ENCODE measurements at regions not wholly inside any gene's neighbourhood (a gene's known extent, or its start where the extent isn't known, plus 50 kb on each side); places are given as distances from the start of the nearest gene placed in this dataset.

- peak; percentile 86 for DNase-seq (ENCODE audit: low read depth)
Observed at GRCh38 chr2:129318581-129319421, 660.7 kb upstream of the RAB6C start.

DNA sequence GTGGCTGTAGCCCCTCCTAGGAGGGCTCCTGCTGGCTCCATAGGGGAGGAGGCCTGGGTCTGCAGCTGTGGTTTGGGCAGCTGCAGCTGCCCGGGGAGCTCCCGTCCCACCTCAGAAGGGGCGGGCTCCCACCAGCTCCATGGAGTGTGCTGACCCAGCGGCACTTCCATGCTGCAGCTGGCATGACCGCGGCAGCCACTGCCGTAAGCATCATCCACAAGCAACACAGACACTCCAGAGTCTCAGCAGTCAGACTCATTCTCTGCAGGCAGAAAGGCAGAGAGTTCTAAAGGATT is 660.1 kb upstream of the RAB6C start:
- in situ Hi-C loops (cut with HindIII; ENCODE audit: low pct_unique_long_range_greater_than_20kb, low sequenced_read_pairs), result no loop called here
- DNase-seq (ENCODE audit: low read depth), result no peak

More at GRCh38 chr2:129318581-129319421, 660.7 kb upstream of the RAB6C start:
- in situ Hi-C loops (cut with HindIII; ENCODE audit: low pct_unique_long_range_greater_than_20kb, low sequenced_read_pairs), result no loop called here

DNA sequence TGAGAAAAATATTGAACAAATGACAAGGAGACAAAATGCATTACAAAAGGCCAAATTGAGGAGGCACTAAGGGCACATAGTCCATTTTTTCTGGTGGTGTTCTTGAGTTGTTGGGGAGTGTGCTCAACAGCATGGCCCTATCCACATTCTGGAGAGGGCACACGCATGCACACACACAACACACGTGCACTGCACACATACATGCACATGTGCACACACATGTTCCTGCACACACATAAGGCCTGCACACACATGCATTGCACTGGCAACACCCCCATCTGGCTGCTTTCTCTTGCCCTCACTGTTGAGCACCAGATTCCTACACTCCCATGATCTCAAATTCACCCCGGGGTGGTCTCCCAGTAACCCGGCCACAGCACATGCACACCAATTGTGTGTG is 659.2 kb upstream of the RAB6C start:
- DNase-seq (ENCODE audit: low read depth), result no peak
- in situ Hi-C loops (cut with HindIII; ENCODE audit: low pct_unique_long_range_greater_than_20kb, low sequenced_read_pairs), result no loop called here

DNA sequence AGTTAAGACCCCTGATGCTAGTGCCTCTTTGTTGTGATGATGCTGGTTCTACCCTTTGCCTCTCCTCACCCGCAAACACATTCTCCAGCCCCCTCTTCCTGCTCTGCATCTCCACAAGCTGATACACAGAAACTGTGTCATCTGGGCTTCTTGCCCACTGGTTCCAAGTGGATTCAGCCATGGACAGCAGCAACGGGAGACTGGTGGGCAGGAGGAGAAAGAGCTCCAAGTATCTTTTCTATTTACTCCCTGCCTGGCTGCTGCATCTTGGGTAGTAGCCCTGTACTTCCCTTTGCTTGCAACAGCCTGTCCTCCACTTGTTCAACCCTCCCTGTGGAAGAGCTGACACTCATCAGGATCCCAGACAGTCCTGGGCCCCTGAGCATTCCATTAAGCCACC is 655.1 kb upstream of the RAB6C start:
- in situ Hi-C loops (cut with HindIII; ENCODE audit: low pct_unique_long_range_greater_than_20kb, low sequenced_read_pairs), result no loop called here
- DNase-seq (ENCODE audit: low read depth), result no peak

DNA sequence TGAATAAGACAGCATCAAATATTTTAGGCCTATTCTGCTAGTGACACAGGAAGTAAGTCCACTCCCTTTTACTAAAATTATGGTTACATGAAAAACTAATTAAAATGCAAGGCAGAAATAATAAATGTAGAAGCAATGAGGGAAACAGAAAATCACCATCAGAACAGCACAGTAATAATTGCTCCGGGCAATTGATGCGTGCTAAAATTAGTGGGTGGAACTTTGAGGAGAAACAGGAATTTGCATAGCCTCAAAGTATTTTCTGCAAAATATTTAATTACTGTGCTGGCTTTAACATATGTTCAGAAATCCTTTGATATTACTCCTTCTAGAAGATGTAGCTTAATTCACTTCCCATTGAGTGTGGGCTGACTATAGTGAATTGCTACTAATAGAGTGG is 654.3 kb upstream of the RAB6C start:
- DNase-seq (ENCODE audit: low read depth), result no peak
- in situ Hi-C loops (cut with HindIII; ENCODE audit: low pct_unique_long_range_greater_than_20kb, low sequenced_read_pairs), result no loop called here

GRCh38 chr2:129329574-129329973 is 649.9 kb upstream of the RAB6C start:
- in situ Hi-C loops (cut with HindIII; ENCODE audit: low pct_unique_long_range_greater_than_20kb, low sequenced_read_pairs), result no loop called here
- DNase-seq (ENCODE audit: low read depth), result peak; percentile 1

DNA sequence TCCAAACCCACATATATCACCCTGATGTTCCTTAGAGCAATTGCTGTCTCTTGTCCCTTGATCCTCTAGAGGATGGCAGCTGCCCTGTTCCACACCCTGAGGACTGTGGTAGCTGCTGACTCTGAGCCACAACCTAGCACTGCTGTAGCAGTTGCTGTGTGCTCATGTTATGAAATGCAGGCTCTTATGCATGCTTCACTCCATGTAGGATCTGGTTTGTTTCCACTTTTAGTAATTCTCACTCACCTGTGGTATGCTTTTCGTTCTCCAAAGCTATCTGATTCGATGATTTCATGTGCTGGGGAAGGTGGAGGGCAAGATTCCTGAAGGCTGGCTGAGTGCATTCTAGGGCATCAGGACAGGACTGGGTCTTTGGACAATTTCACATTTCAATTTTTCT is 649.0 kb upstream of the RAB6C start:
- in situ Hi-C loops (cut with HindIII; ENCODE audit: low pct_unique_long_range_greater_than_20kb, low sequenced_read_pairs), result no loop called here
- no peak for DNase-seq (ENCODE audit: low read depth)

DNA sequence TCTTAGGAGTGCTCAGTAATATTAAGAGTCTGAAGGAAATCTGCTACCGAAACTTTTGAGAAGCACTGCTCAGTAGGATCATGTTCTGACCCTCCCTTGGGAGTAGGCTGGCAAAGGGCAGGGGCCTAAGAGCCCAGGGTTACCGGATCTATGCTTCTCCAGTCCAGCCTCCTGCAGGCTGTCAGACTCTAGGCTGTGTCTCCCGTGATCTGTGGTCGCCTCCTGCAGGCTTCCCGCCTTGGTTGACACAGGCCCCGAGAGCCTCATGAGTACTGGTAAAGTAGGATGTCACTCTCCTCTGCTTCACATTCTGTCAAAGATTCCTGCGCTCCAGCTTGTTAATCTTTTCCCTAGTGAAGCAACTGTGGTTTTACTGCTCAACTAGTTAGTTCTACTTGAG is 647.8 kb upstream of the RAB6C start:
- in situ Hi-C loops (cut with HindIII; ENCODE audit: low pct_unique_long_range_greater_than_20kb, low sequenced_read_pairs), result no loop called here
- no peak for DNase-seq (ENCODE audit: low read depth)

DNA sequence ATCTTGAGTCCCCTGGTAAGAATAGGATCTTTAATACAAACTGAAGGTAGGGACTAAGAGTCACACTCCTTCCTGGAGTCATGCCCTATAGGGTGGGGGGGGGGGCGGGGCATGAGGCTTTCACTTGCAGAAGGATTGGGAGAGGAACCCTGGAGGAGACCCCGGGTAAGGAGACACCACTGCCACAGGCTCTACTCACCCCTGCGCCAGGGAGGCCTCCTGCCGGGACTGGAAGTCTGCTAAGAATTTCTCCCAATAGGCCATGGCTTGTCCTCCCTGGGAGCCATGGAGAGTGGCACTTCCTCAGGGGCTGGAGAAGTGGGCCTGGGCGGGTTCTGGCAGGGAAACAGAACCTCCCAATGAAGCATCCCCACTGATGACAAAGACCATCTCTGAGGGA is 645.3 kb upstream of the RAB6C start:
- DNase-seq (ENCODE audit: low read depth), result no peak
- in situ Hi-C loops (cut with HindIII; ENCODE audit: low pct_unique_long_range_greater_than_20kb, low sequenced_read_pairs), result no loop called here

GRCh38 chr2:129334696-129335410 is 644.6 kb upstream of the RAB6C start:
- in situ Hi-C loops (cut with HindIII; ENCODE audit: low pct_unique_long_range_greater_than_20kb, low sequenced_read_pairs), result no loop called here
- DNase-seq (ENCODE audit: low read depth), result no peak

DNA sequence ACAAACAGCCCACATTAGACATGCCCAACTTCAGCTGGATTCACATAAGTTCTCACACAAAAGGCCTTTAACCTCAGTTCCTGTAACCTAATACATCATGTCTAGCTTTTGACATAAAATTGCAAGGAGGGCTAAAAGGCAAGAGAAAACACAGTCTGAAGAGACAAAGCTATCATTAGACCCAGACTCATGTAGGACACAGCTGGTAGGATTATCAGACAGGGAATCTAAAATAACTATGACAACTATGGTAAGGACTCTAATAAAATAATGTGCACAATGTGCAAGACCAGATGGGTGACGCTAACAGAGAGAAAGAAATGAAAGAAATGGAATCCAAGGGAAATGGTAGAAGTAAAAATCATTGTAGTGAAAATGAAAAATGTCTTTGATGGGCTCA is 643.2 kb upstream of the RAB6C start:
- no peak for DNase-seq (ENCODE audit: low read depth)
- in situ Hi-C loops (cut with HindIII; ENCODE audit: low pct_unique_long_range_greater_than_20kb, low sequenced_read_pairs), result no loop called here

GRCh38 chr2:129337076-129337475 is 642.4 kb upstream of the RAB6C start:
- DNase-seq (ENCODE audit: low read depth), result no peak

DNA sequence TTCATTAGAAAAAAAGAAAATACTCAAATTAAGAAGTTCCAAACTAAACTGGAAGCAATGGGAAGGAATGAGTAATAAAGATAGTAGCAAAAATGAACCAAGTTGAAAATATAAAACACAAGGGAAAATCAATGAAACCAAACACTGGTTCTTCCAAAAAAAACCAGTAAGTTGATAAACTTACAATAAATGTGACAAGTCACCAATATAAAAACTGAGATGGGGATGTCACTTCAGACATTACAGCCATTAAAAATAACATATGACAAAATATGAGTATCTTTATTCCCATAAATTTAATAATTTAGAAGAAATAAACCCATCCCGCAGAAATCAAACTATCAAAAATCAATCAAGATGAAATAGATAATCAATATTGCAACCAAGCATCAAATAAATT is 633.9 kb upstream of the RAB6C start:
- DNase-seq (ENCODE audit: low read depth), result no peak
- in situ Hi-C loops (cut with HindIII; ENCODE audit: low pct_unique_long_range_greater_than_20kb, low sequenced_read_pairs), result no loop called here

More at GRCh38 chr2:129337076-129337475, 642.4 kb upstream of the RAB6C start:
- in situ Hi-C loops (cut with HindIII; ENCODE audit: low pct_unique_long_range_greater_than_20kb, low sequenced_read_pairs), result no loop called here

DNA sequence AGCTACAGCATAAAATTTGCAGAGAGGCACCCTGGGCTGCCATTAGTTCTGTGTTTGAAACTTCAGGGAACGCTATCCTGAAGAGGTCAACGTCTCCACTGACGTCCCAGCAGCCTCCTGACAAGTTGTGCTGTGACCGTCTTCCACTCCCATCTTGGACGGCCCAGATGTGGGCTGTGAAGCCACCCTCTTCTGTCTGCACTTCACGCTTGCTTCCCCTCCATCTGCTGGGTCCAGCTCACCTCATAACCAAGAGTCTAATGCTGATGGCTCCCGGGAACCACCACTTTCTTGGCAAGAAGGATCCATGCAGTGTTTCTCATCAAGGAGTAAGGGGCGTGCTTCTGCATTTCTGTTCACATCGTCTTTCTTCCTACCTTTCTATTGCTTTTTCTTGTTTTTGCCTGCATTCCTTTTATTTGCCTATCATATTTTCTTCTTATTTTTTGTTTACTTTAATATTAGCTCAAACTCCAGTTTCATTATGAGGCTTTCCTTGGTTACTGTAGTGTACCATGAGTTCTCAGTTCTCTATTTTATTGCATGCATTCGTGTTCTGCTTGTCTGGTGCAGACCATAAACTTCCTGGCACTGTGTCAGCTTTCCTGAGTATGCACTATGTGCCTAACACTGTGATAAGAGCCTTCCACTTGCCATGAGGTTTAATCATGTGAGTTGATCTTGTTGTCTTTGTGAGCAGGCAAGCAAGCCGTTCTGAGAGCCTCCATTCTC is 631.8 kb upstream of the RAB6C start:
- no peak for DNase-seq (ENCODE audit: low read depth)
- in situ Hi-C loops (cut with HindIII; ENCODE audit: low pct_unique_long_range_greater_than_20kb, low sequenced_read_pairs), result no loop called here

- DNase-seq (ENCODE audit: low read depth), result no peak
- in situ Hi-C loops (cut with HindIII; ENCODE audit: low pct_unique_long_range_greater_than_20kb, low sequenced_read_pairs), result no loop called here
Observed at GRCh38 chr2:129354631-129355030, 624.8 kb upstream of the RAB6C start.

- in situ Hi-C loops (cut with HindIII; ENCODE audit: low pct_unique_long_range_greater_than_20kb, low sequenced_read_pairs), result no loop called here
- no peak for DNase-seq (ENCODE audit: low read depth)
Observed at GRCh38 chr2:129361688-129362087, 617.8 kb upstream of the RAB6C start.

DNA sequence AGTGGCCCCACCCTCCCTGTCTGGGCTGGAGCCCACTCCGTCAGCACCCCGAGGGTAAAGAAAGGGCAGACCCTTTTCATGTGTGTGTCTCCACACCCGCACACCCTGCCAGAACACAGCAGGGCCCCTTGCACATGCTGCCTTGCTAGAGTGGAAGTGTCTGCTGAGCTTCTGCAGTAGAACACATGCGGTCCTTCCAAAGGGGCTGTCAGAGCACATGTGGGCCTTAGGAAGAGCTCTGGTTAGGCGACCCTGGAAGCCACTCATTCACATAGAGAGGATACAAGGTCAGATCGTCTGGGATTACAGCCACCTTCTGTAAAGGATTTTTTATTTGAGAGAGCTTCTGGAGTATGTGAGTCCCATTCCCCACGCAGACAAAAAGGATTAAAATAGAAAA is 613.2 kb upstream of the RAB6C start:
- in situ Hi-C loops (cut with HindIII; ENCODE audit: low pct_unique_long_range_greater_than_20kb, low sequenced_read_pairs), result no loop called here
- DNase-seq (ENCODE audit: low read depth), result no peak

GRCh38 chr2:129367107-129367506 is 612.4 kb upstream of the RAB6C start:
- in situ Hi-C loops (cut with HindIII; ENCODE audit: low pct_unique_long_range_greater_than_20kb, low sequenced_read_pairs), result no loop called here
- DNase-seq (ENCODE audit: low read depth), result no peak

- DNase-seq (ENCODE audit: low read depth), result no peak
- in situ Hi-C loops (cut with HindIII; ENCODE audit: low pct_unique_long_range_greater_than_20kb, low sequenced_read_pairs), result no loop called here
Observed at GRCh38 chr2:129369437-129369836, 610.0 kb upstream of the RAB6C start.

Data from Caki2 (cell line).